ENCODE measurements at regions not wholly inside any gene's neighbourhood (a gene's known extent, or its start where the extent isn't known, plus 50 kb on each side); places are given as distances from the start of the nearest gene placed in this dataset.
A peak's percentile ranks its signal among the peaks of the same experiment; 100 is the strongest.

DNA sequence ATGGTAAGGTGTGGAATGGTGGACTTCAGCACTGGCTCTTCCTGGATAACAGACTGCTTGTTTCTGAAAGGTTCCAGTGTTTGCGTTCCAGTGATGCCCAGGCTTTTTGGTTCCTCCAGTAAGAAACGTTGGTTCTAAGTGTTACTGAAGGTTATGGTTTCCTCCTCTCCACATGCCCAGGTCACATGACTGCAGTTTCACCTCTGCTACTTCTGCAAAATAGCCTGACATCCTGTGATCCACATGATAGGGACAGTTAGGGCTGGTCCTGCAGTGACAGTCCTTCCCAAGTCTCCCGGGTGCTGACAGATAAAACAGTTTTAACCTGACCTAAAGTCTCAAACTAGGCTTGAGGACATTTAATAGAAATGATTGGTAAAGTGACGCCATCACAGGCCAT is 132.2 kb upstream of the CST7 start:
- Mint-ChIP-seq H3K9me3 (ENCODE audit: low read depth) (no peaks in the 10 kb centered on the region), H3K4me3 (ENCODE audit: low read depth) (no peak overlapping the region), H3K36me3 (ENCODE audit: insufficient read depth) (no peaks in the 10 kb centered on the region), H3K4me1 (ENCODE audit: low read depth) (no peaks in the 10 kb centered on the region), H3K27ac (no peak overlapping the region), H3K27me3 (peaks cover 9% of the 10 kb centered on the region)
- TF ChIP-seq CTCF (IDR thresholded peaks at IDR 0.05; ENCODE audit: unreplicated experiment) = no peak
- no peak for DNase-seq (ENCODE audit: low spot score, unreplicated experiment)

- Mint-ChIP-seq H3K27ac (peak overlapping the region; percentile 62), H3K9me3 (ENCODE audit: low read depth) (no peaks in the 10 kb centered on the region), H3K4me1 (ENCODE audit: low read depth) (no peaks in the 10 kb centered on the region), H3K4me3 (ENCODE audit: low read depth) (no peak overlapping the region), H3K27me3 (peaks cover 9% of the 10 kb centered on the region), H3K36me3 (ENCODE audit: insufficient read depth) (no peaks in the 10 kb centered on the region)
- no peak for DNase-seq (ENCODE audit: low spot score, unreplicated experiment)
- no peak for TF ChIP-seq CTCF (IDR thresholded peaks at IDR 0.05; ENCODE audit: unreplicated experiment)
Measured at GRCh38 chr20:24817351-24817750, 131.7 kb upstream of the CST7 start.

DNA sequence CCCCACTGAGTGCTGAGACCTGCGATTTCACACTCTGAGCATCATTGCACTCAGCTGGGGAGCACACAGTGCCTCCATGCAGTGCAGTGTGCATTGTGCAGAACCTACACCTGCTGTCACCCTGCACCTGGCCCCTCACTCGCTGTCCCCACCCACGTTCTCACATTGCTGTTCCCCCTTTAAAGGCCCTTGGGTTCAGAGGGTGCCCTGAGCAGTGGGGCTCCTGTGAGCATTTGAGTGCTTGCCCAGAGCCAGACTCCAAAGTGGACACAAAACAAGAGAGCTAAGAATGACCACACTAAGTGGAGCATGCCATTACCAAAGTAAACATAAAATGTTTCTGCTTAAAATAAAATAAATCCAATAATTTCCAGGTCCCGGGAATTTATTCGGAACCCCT is 131.0 kb upstream of the CST7 start:
- Mint-ChIP-seq H3K27ac (no peak overlapping the region), H3K9me3 (ENCODE audit: low read depth) (no peaks in the 10 kb centered on the region), H3K27me3 (peaks cover 3% of the 10 kb centered on the region), H3K4me1 (ENCODE audit: low read depth) (no peaks in the 10 kb centered on the region), H3K4me3 (ENCODE audit: low read depth) (no peak overlapping the region), H3K36me3 (ENCODE audit: insufficient read depth) (no peaks in the 10 kb centered on the region)
- TF ChIP-seq CTCF (IDR thresholded peaks at IDR 0.05; ENCODE audit: unreplicated experiment) = no peak
- no peak for DNase-seq (ENCODE audit: low spot score, unreplicated experiment)

DNA sequence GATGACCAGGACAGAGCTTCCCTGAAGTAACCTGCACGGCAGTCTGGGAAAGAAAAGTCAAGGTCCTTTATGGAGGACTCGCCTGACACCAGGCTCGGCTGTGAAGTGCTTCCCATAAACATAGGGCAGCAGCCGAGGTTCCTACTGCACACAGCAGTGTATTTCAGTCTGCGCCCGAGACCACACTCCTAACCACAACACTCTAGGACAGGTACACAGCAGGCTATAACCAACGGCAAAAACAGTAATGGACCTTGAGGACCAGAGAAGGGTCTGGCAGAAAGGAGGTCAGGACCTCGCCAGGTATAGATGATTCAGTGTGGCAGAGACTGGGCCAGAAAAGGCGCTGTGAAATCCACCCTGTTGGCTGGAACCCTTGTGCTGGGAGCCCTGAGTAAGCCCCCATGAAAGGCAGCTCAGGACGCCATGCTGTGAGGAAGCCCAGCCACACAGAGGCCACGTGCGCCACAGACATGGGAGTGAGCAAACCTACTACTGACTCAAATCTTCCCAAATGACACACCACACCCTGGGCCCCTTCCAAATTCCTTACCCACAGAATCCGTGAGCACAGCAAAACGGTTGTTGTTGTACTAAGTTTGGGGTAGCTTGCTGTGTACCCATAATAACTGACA is 129.6 kb upstream of the CST7 start:
- Mint-ChIP-seq H3K4me1 (ENCODE audit: low read depth) (no peaks in the 10 kb centered on the region), H3K4me3 (ENCODE audit: low read depth) (no peak overlapping the region), H3K27me3 (no peaks in the 10 kb centered on the region), H3K36me3 (ENCODE audit: insufficient read depth) (no peaks in the 10 kb centered on the region), H3K9me3 (ENCODE audit: low read depth) (no peaks in the 10 kb centered on the region), H3K27ac (no peak overlapping the region)
- no peak for TF ChIP-seq CTCF (IDR thresholded peaks at IDR 0.05; ENCODE audit: unreplicated experiment)
- no peak for DNase-seq (ENCODE audit: low spot score, unreplicated experiment)

GRCh38 chr20:24820345-24820744 is 128.7 kb upstream of the CST7 start:
- no peak for TF ChIP-seq CTCF (IDR thresholded peaks at IDR 0.05; ENCODE audit: unreplicated experiment)
- H3K4me1 Mint-ChIP-seq (ENCODE audit: low read depth) = no peaks in the 10 kb centered on the region
- no peak for DNase-seq (ENCODE audit: low spot score, unreplicated experiment)
- H3K36me3 Mint-ChIP-seq (ENCODE audit: insufficient read depth) = no peaks in the 10 kb centered on the region
- no peaks in the 10 kb centered on the region for H3K27me3 Mint-ChIP-seq
- no peak overlapping the region for H3K4me3 Mint-ChIP-seq (ENCODE audit: low read depth)
- no peak overlapping the region for H3K27ac Mint-ChIP-seq
- H3K9me3 Mint-ChIP-seq (ENCODE audit: low read depth) = no peaks in the 10 kb centered on the region
